Central memory CD4-positive, alpha-beta T cell (primary cell): ENCODE measurements at regions not wholly inside any gene's neighbourhood (a gene's known extent, or its start where the extent isn't known, plus 50 kb on each side); places are given as distances from the start of the nearest gene placed in this dataset.

Source experiments
- DNase-seq: peaks from one replicate; pipeline ENCODE4 v3.0.0; 2022

GRCh38 chr2:237150186-237150585, 64.5 kb downstream of the COPS8 start:
- DNase-seq = no peak

DNA sequence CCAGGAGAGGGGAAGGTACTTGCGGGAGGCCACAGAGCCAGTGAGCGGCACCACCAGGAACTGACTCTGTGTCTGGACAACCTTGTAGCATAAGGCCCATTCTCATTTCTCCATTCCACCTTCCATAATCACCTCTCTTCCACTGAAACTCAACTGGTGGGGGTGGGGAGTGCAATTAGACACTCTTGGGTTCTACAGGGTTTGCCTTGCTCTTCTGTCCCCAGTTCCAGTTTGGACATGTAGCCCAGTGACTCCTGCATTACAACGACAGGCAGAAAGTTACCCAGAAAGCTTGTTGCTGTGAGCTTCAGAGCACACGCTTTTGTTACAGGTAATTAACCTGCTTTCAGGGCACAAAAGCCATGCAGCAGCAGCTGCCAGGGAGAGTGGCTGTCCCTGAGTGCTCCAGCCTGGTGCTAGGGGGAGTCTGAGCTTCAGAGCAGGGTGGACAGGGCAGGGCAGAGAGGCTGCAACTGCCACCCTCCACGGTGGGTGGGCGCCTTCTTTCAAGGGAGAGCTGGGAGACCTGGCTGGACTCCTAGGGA, 65.2 kb downstream of the COPS8 start:
- no peak for DNase-seq

DNA sequence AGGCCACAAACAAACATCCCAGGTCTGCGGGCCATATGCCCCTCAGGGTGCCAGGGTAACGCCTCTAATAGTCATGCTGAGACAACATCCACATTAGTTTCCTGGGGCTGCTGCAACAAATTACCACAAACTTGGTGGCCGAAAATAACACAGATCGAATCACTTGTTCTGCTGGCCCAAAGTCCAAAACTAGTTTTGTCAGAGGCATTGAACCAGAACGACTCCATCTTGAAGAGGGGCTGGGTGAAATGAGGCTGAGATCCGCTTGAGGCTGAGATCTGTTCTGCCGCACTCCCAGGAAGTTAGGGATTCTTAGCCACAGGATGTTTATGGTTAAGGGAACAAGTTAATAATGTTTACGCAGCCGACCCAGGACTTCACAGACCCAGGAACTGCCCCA, 66.7 kb downstream of the COPS8 start:
- DNase-seq = no peak

GRCh38 chr2:237153181-237153580, 67.5 kb downstream of the COPS8 start:
- no peak for DNase-seq

- peak; percentile 39 for DNase-seq
These were observed 68.5 kb downstream of the COPS8 start for GRCh38 chr2:237154082-237154638.

- DNase-seq = no peak
These were observed 69.5 kb downstream of the COPS8 start for GRCh38 chr2:237154884-237155851.

DNA sequence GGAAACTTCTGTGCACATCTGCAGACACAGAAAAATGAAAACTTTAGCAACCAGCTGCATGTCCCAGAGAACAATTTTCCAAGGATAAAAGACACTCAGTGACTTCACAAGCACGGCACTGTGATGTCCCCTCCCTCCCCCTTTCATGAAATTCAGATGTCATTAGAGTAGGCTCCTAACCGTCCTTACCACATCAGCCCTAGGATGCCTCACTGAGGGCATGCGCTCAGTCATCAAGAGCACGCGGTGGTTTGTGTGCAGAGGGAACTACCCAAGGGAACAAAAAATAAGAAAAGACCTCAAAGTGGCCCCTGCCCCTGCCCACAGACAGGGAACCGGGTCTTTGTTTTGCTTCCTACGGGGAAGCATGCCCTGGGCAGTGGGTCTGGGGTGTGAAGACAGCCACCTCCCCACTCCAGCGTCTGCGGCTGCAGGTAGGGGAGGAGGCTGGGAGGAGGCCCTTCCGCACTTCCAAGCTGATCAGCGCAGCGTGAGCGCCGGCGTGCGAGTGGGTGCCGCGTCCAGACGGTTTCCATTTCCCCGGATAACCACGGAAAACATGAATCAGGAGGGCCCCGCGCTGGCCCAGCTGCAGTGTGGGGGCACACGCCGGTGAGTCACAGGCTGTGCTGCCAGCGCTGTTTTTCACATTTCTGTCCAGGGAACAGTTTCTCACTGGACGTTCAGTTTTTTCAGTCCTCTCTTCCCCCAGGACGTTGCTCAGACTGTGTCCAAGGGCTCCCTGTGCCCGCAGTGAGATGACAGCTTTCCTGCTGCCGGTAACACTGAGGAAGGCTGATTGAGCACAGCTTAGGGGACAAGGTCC, 70.6 kb downstream of the COPS8 start:
- no peak for DNase-seq

- DNase-seq = no peak
These were observed 71.4 kb downstream of the COPS8 start for GRCh38 chr2:237156857-237157779.

- DNase-seq = no peak
These were observed 72.1 kb downstream of the COPS8 start for GRCh38 chr2:237157780-237158102.

DNA sequence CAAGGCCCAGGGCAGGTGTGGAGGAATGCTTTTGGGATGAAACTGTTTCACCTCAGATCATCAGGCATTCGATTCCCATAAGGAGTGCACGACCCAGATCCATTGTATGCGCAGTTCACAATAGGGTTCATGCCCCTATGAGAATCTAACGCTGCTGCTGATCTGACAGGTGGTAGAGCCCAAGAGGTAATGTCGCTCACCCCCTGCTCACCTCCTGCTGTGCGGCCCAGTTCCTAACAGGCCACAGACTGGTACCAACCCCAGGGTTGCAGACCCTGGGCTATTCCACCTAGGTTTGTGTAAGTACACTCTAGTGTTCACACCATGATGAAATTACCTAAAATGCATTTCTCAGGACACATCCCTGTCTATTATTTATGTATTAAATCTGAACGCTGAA, 72.5 kb downstream of the COPS8 start:
- no peak for DNase-seq

GRCh38 chr2:237159006-237159911, 73.6 kb downstream of the COPS8 start:
- no peak for DNase-seq

- DNase-seq = no peak
These were observed 74.7 kb downstream of the COPS8 start for GRCh38 chr2:237160271-237160919.

- no peak for DNase-seq
These were observed 75.5 kb downstream of the COPS8 start for GRCh38 chr2:237161189-237161588.

GRCh38 chr2:237162959-237163358, 77.3 kb downstream of the COPS8 start:
- no peak for DNase-seq

DNA sequence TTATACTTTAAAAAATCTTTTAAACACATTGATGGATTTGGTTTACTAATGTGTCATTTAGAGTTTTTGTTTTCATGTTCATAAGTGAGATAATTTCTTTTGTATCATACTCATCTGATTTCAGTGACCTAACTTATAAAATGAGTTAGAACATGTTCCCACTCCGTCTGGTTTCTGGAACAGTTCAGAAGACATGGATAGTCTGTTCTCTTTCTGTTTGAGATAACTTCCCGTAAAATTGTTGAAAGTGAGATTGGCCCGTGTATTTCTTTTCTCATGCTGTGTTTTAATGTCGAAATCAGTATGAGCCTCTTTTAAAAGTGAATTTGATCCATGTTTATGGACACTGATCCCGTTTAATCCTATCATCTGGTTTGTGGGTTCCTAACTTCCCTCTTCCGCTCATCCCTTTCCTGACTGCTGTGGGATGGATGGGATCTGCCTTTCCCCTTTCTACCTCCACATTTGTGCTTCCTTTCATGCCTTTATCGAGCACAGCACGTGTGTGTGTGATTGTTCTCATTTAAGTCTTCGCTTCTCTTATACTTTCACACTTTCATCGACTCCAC, 78.9 kb downstream of the COPS8 start:
- no peak for DNase-seq

GRCh38 chr2:237165405-237166276, 80.0 kb downstream of the COPS8 start:
- DNase-seq = no peak

GRCh38 chr2:237167038-237167437, 81.3 kb downstream of the COPS8 start:
- DNase-seq = no peak

- no peak for DNase-seq
These were observed 82.2 kb downstream of the COPS8 start for GRCh38 chr2:237167934-237168333.

DNA sequence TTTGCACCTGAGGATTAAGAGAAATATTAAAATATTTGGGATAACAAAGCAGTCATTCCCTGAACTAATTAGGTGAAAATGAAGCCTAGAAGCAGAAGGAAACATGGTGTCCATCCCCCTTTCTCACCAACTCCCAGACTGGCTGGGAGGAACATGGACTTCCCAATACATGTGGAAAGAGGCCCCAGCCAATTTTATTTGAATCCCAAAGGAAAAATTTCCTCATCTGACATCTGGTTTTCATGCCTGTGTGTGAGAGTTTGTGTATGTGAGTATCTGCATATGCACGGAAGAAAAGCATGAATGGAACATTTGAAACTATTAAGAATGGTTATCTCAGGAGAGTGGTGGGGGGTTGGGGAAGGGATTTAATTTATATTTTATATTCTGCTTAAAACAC, 84.3 kb downstream of the COPS8 start:
- DNase-seq = no peak
